ENCODE measurements at regions not wholly inside any gene's neighbourhood (a gene's known extent, or its start where the extent isn't known, plus 50 kb on each side); places are given as distances from the start of the nearest gene placed in this dataset.
"Not testable (repeated sequence)": the region's sequence is repeated elsewhere in the genome, so short reads cannot be mapped to it uniquely, and the experiment has no call there.

DNA sequence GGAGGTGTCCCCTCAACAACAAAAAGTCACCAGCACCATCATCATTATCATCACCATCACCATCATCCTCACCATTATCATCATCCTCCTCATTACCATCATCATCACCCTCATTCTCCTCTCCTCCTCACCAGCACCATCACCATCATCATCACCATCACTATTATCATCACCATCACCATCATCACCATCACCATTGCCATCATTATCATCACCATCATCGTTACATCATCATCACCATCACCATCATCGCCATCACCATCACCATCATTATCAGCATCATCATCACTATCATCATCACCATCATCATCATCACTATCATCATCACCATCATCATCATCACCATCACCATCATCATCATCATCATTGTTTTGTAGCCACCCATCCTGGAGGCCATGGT lies 212.6 kb downstream of the MN1 start:
- DNase-seq, result no peak

DNA sequence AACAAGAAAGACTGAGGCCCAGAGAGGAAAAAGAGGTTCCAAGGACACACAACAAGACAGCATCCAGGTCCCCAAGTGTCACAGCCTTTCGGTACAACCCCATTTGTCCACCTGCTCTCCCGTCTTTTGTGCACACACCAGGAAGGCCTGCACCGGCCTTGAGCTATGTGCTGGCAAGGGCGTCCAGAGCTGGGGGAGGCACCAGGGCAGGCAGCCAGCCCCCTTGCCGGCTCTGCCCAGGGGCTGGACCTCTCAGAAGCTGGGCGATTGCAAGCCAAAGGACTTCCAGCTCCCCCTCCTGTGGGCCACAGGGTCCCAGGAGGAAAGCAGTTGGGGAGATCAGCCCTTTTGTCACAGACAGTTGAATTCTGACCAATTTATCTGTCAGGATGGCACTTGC lies 210.5 kb downstream of the MN1 start:
- no peak for DNase-seq

DNA sequence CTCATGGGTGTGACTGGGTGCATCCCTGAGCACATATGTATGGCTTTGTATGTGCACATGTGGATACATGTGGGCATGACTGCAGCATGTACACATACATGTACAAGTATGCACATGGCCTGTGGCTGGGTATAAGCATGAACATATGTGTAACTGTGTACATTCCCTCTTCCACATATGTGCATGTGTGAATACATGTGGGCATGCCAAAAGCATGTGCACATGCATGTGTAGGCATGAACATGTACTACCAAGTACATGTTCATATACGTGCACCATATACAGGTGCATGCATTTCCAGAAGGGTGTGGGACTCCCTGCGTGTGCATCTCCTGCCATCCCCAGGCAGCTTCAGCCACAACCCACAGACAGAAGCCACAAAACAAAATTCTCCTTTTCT lies 208.2 kb downstream of the MN1 start:
- no peak for DNase-seq

DNA sequence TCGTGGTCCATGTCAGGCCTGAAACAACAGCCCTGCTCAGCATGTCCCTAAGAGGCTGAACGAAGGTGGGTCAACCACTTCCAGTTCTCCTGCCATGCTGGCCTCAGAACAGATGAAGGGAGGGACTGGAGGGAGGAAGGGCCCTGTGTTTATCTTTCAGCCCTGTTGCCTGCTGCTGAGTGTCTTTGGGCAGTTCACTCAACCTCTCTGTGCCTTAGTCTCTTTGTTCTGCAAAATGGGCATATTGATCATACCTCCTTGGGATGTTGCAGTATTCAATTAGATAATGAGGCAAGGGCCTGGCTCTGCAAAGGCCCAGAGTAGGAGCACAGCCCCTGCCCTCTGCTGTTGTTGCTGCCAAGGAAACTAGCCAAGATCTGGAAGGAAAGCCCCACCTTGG lies 207.5 kb downstream of the MN1 start:
- no peak for DNase-seq

DNA sequence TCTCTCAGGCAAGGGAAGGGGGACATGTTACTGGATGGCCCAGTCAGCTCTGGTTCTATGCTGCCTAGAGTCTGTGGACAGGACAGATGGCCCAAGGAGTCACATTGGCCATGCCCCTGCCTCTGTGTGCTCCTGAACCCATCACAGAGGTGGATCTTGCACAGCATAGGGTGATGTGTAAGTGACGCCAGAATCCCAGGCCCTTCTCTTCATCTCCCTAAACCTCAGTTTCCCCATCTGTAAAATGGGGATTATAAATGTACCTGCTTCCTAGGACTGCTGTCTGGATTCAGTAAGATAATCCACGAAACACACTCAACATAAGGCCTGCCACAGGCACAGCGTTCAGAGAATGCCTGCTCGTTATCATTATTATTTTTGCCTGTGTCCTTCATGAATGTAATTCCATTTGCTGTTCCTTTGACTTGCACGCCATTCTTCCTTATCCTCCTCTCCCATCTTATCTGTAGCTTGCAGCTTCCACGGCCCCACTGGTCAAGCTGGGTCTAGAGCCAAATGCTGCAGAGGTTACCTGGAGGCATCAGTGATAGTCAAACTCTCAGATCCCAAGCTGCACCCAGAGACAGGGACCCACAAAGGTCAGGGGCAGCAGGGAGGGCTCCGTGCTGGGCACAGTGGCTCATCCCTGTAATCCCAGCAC lies 207.0 kb downstream of the MN1 start:
- no peak for DNase-seq

DNA sequence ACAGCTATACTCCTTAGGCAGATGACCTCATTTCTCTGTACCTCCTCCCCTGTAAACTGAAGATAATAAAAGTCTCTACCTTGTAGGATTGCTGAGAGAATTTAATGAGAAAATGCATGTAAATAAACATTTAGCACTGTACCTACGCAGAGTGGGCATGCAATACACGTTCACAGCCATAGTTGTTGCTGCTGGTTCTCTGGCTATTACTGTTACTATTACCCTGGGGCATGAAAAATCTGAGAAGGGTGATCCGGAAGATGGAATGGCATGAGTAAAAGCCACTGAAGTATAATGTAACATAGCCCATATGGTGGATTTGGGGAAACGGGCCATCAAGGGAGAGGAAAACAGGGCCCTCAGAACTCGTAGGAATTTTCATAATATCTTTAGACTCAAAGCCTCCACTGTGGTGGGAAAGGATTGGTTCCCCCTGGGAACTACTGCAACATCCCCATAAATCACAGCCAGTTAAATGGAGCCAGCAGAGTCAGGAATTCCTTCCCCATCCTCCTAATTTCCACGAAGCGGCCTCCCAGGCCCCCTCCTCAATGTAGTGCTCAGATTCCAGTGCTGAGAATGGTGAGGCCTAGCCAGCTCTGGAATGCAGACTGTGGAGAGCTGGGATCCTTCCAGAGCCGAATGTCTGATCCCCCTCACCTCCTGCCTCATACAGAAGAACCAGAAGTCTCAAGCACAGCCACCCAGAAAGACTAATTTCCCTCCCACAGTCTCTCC lies 205.3 kb downstream of the MN1 start:
- no peak for DNase-seq

DNA sequence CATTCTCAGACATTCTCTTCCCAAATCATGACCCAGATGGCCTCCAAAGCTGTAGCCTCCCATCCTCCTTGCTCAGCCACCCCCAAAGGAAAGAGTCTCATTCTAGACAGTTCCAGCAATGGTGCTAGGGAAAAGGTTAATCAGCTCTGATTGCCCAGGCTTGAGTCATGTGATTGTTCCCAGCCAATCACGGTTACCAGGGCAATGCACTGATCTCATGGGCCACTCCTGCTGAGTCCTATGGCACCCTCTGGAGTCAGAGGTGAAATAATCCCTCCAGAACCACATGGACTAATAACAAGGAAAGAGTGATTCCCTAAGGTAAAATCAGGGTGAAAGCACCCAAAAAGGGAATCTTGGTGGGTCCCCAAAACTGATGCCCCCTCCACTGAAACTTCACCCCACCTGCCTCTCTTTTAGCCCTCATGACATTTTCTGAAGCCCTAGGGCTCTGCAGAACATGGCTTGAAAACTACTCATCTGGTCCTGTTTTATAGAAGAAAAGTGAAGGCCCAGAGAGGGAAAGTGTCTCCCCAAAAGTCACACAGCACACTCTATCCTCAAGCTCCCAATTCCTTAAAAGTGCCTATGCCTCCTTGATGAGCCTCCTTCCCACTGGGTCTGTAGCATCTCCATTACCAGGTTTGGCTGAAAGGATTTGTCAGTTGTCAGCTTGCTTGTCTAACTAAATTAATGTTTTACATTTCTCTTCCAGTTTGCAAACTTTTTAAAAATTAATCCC lies 203.7 kb downstream of the MN1 start:
- DNase-seq, result no peak

DNA sequence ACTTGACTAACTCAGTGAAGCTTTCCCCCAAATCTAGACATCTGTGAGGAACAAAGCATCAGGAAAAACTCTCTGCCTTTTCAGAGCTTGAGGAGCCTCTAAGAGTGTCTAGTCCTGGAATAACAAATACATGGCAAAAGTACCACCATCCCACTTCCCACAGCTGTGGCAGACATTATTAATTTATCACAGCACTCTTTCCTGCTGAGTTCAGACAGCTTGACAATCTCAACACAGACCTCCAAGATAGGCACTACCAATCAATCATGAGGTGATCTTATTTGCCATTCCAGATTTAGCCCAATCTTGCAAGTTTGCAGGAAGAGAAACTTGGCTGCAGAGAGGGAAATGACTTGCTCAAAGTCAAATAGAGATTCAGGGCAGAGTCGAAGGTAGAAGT lies 202.8 kb downstream of the MN1 start:
- DNase-seq, result no peak

DNA sequence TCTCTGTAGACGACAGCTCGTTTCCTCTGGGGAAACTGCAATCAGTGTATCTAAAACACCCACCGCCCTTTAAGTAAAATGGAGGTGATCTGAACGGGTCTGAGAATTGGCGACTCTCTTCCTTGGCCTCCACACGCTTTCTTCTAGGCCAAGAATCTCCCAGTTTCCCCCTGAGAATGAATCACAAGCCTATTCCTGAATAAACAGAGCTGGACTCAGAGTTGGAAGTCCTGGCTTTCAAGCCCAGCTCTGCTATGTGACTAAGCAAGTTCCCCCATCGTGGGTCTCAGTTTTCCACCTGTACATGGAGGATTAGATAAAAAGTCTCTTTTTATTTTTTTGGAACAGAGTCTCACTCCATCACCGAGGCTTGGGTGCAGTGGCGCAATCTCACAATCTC lies 200.4 kb downstream of the MN1 start:
- DNase-seq, result no peak

DNA sequence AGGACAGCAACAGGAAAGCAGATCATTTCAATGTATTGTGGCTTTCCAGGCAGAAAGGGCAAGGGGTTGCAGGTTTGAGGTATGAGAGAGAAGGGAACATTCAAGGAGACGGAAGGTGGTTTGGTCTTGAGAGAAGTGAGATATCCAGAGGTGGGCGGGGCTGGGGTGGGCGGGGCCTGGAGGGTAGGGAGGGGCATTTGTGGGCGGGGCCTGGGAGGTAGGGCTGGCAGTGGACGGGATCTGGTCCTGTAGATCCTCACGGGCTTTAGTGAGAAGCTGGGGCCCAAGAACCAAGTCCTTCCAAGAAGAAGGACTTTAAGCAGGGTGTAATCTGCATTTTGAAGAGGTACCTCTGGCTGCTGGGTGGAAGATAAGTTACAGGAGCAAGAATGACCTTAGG lies 199.2 kb downstream of the MN1 start:
- DNase-seq, result no peak

DNA sequence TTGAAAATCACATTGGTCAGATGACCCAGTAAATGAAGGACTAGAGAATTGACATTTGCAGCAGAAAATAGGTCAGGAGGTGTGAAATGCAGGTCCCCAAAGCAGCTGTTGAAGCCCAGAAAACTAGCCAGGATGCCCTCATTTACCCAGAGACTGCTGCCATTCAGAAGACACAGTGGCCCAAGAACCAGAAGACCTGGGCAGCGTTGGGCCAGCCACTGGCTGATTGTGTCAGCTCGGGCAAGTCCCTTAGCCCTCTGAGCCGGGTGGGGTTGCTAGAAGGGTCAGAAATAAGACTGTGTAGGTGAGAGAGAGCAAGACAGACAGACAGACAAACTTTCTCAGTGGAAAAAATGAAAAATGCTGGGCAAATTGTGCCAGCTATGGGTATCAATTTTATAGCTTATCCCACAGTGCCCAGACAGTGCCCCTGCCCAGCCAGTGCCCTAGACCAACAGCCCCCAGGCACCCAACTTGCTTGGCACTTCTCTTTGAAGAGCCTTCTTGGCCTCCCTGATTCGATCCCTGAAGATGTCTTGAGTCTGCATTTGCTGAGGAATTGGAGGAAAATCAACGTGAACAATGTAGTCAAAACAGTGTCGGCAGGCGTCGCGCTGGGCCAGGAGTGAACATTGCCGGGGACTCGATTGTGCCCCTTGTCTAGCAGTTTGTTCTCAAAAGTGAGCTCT lies 198.3 kb downstream of the MN1 start:
- DNase-seq, result no peak

DNA sequence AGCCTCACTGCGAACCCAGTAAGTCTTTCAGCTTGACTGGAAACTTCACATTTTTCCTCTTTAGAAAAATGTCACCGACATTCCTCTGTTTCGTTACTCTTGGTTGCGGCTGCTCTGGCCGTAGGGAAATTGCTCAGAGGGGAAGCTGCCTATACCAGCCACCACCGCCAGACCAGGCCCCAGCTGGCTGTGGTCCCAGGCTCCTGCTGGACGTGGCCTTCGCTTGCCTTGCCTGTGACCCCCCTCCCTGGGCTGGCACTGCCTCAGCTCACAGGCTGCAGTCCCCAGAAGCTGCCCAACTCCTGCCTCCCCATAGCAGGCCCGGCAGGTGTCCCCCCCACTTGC lies 197.8 kb downstream of the MN1 start:
- no peak for DNase-seq

DNA sequence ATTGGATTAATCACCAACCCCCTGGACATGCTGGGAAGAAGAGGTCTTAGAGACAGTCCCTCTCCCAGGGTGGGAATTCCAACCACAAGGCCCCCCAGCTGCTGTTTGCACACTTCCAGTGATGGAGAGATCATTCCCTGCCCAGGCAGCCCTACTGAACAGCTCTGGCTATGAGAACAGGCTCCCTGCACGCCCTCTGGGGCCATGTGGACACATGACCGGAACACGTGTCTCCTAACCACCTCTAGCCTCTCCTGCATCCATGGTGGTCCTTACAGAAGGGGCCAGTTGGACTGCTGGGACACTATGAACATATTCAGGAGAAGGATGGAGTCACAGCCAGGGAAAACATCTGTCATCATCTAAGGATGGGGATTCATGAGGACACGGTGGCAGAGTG lies 196.2 kb downstream of the MN1 start:
- no peak for DNase-seq

DNA sequence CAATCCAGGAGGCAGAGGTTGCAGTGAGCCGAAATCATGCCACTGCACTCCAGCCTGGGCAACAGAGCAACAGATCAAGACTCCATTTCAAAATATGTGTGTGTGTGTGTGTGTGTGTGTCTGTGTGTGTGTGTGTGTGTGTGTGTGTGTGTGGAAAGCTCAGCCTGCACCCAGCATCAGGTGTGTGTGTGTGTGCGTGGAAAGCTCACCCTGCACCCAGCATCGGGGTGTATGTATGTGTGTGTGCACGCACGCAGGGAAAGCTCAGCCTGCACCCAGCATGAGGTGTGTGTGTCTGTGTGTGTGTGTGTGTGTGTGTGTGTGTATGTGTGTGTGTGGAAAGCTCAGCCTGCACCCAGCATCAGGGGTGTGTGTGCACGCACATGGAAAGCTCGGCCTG lies 193.8 kb downstream of the MN1 start:
- DNase-seq, result not testable (repeated sequence)

DNA sequence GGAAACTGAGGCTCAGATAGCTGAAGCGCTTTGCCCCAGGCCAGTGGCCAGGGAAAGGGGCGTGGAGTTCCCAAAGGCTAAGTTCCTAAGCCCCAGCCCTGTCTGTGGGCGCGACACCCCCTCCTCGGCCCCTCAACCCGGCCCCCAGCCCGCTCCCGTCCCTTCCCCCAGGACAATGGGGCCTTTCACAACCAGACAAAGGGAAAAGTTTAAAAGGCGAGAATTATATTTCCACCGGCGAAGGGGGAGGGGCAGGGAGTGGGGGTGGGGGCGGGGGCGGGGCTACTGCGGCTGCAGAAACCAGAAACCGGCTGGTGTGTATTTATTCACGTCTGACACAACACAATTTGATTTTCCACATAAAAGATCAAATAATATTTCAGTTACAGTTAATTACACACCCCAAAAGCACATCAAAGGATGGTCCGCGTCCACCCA lies 192.1 kb downstream of the MN1 start:
- DNase-seq, result no peak

DNA sequence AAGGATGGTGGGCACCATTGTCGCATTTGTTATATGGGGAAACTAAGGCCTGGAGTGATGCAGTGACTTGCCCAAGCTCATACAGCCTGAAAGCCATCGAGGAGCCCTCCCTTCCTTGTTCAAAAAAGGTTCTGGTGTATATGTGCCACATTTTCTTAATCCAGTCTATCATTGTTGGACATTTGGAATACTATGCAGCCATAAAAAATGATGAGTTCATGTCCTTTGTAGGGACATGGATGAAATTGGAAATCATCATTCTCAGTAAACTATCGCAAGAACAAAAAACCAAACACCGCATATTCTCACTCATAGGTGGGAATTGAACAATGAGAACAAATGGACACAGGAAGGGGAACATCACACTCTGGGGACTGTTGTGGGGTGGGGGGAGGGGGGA lies 191.4 kb downstream of the MN1 start:
- not testable (repeated sequence) for DNase-seq

DNA sequence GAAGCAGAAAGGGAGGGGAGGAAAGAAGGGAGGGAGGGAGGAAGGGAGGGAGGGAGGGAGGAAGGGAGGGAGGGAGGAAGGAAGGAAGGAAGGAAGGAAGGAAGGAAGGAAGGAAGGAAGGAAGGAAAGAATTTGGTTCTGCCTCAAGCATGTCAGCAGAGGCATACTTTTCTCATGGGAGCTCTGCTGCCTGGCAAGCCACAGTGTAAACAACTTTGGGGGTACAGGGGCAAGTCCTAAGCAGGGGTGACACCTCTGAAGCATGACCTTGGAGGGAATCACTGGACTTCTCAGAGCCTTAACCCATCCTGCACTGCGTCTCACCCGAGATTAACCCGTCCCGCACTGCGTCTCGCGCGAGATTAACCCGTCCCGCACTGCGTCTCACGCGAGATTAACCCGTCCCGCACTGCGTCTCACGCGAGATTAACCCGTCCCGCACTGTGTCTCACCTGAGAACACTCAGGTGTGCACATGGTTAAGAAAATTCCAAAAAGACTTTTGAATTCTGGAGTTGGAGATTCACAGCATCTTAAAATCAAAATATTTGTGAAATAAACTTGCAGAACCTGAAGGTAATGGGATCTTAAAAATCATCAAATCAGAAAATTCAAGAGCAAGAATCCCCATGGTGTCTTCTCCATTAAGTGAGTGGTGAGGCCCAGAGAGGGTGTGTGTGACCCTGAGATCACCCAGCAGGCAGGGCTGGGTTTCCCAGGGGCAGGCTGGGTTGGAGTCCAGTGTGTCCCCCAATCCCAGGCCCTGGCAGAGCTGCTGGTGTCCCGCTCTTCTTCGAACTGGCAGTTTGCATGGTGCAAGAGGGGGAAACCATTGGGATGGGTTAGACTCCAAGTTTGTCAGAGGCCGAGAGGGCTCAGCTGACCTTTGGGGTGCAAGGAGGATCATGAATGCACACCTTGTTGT lies 190.4 kb downstream of the MN1 start:
- no peak for DNase-seq

DNA sequence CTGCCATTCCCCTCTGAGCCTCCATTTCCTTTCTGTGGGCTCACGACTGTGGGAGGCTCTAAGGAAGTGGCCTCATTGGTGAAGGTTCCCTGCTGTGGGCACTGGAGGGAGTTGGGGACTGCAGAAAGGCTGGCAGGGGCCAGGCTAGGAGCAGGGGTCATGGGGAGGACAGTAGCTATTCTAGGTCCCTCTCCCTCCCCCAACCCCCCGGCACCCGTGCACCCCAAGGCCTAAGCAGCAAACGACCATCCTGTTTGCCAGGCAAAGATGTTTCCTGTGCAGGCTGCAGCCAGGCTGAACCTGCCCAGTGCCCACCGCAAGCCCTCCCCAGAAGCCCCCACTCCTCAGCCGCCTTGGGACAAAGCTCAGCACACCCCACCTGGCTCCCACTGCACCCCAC lies 189.4 kb downstream of the MN1 start:
- no peak for DNase-seq

DNA sequence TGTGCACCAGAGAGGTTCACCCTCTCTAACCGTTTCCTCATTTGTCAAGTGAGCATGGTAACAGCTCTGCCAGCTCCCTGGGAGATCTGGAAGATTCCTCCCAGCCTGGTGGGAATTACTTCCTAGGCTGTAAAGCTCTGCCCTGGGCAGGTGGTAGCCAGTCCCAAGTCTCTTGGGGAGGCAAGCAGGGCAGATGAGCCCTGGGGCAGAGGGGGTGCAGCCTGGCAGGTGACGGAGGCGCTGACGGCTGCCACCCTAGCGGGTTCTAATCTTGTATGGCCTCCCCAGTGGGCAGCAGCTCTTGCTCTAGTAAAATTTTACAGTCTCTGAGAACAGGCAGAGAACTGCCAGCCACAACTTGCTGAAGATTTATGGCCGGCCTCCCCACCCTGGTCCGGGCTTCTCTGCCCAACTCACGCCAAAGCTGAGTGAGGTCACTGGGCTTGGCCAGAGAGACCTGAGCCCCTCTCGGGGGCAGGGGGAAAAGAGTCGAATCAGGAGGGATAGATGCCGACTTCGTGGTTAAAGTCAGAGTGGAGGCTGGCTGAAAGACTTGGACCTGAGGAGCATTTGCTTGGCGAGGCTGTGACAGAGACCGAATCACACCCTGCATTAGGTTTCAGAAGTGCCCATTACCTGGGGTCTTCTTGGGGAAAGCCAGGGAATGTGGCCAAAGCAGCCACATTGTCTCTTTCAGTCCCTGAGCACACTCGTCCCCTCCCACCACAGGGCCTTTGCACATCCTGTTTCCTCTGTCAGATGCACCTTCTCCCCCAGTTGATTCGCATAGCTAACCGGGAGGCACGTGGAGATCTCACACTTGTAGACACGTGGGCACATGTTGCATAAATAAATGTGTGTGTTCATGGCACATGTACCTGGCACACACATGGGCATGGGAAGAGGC lies 188.2 kb downstream of the MN1 start:
- no peak for DNase-seq

DNA sequence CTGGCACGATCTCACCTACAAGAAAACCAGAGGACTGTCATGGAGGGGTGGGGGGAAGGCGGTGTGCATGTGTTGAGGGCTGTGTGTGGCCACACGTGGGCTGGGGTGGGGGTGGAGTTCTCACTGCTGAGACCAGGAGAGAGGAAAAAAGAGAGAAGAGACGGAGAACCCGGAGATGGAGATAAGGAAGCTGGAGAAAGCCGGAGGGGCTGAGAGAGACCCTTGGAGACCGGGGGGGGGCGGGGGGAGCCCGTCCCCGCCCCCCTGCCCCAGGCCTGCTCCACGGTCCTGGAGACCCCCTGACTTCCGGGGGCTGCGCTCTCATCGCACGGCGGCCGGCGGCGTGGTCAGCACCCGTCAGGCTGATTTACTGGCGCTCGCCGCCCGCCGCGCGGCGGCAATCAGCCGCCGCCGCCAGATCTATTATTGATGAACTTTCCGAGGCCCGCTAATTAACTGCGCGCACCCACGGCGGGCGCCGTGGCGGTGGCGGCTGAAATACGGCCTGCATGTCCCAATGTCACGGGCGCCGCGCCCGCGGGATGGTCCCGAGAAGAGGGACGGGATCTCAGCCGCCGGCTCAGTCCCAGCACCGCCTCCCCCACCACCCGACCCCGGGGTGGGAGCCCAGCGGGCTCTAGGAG lies 187.4 kb downstream of the MN1 start:
- DNase-seq, result no peak

DNA sequence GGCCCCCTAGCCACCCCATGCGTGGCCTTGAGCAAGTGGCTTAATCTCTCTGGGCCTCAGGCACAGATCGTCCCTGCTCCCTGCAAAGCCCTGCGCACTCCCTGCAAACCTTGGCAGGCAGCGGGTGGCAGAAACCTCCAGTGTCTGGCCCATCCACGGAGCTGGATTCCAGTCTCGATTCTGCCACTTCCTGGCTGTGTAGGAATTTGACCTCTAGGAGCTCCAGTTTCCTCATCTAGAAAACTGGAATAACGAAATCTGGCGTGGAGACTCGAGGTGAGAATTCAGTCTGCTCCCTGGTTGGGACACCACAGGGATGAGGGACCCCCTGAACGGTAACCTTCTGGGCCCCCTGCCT lies 186.9 kb downstream of the MN1 start:
- DNase-seq, result no peak

Measured in NK-92 treated with Interleukin-12 subunit alpha and Interleukin-12 subunit beta, amount 100 ng/mL, for 24 hours (cell line).